HepG2 (cell line): ENCODE measurements at regions not wholly inside any gene's neighbourhood (a gene's known extent, or its start where the extent isn't known, plus 50 kb on each side); places are given as distances from the start of the nearest gene placed in this dataset.

Experiments
- ATAC-seq: fragments of 200-7000 bp; cut with Tn5 transposase; 3 replicates; pipeline ENCODE4 v1.9.1; 2020; ENCODE audit warnings: mild to moderate bottlenecking, moderate library complexity
- BruUV-seq: library from RNA; stranded (reverse); fragments of 400-500 nt; replicated peaks from 2 replicates; lab custom pipeline; 2021; lab: Mats Ljungman, UMichigan
- CTCF ChIA-PET: fragments of 300-600 bp; formaldehyde crosslinking; extraction: SDS; loops from one replicate; lab custom pipeline; 2021; ENCODE audit warnings: low total read pairs, inconsistent platforms, low intra/inter-chr PET ratio; lab: Yijun Ruan, JAX
- POLR2A ChIA-PET: fragments of 350-600 bp; sonication (Branson Sonifier 250); formaldehyde crosslinking; loops from one replicate; lab custom pipeline; 2020; ENCODE audit warnings: antibody characterized with exemption, inconsistent platforms; lab: Yijun Ruan, JAX
- DNase-seq: peaks from one replicate; pipeline ENCODE4 v3.0.0-alpha.2; 2015; ENCODE audit warnings: low spot score
- FAIRE-seq: peaks from 3 replicates; lab custom pipeline; 2011; peaks lifted over from hg19 to GRCh38; lab: Jason Lieb, UNC
- H2AFZ ChIP-seq: one replicate; pipeline ENCODE4 v1.6.1; 2011; ENCODE audit warnings: low read length, inconsistent platforms
- H3K27ac ChIP-seq: fragments of 300-600 bp; 3 replicates; pipeline ENCODE4 v1.8.0; 2011; ENCODE audit warnings: mixed run types, mild to moderate bottlenecking, mixed read lengths, low read length, inconsistent platforms; ENCODE audit not compliant: insufficient read depth; ENCODE audit errors: extremely low read length
- H3K27me3 ChIP-seq, 2 experiments: fragments of 200-600 bp in 1 of 2; 2 replicates in 1 of 2; 3 replicates in 1 of 2; pipeline versions ENCODE4 v1.6.0 to v1.8.0; 2011; ENCODE audit warnings: low read length in 2 of 2, mild to moderate bottlenecking in 2 of 2, moderate library complexity in 2 of 2, inconsistent platforms in 1 of 2; ENCODE audit not compliant: insufficient read depth in 2 of 2, control insufficient read depth in 1 of 2
- H3K36me3 ChIP-seq, 2 experiments: fragments of 200-600 bp in 1 of 2; replicated peaks in 1 of 2; 2 replicates in 1 of 2; 3 replicates in 1 of 2; pipeline versions ENCODE4 v1.5.1 to v1.8.0; 2011; ENCODE audit warnings: low read length in 2 of 2, inconsistent platforms in 1 of 2; ENCODE audit not compliant: insufficient read depth in 2 of 2, control insufficient read depth in 1 of 2
- H3K4me1 ChIP-seq: 2 replicates; pipeline ENCODE4 v1.5.1; 2012; ENCODE audit warnings: low read length, inconsistent platforms; ENCODE audit not compliant: insufficient read depth
- H3K4me2 ChIP-seq: 2 replicates; pipeline ENCODE4 v1.6.0; 2011; ENCODE audit warnings: low read depth, low read length, inconsistent platforms
- H3K4me3 ChIP-seq, 3 experiments: fragments of 200-600 bp in 1 of 3; sonication (generic), shearing (Covaris generic) in 1 of 3; replicated peaks in 1 of 3; 2 replicates each; pipeline ENCODE4 v1.5.1; 2011 to 2016; ENCODE audit warnings: low read length in 3 of 3, inconsistent platforms in 2 of 3, low read depth in 2 of 3, mild to moderate bottlenecking in 2 of 3, control low read depth in 1 of 3, mixed read lengths in 1 of 3; ENCODE audit not compliant: insufficient read depth in 1 of 3
- H3K79me2 ChIP-seq: one replicate; pipeline ENCODE4 v1.6.1; 2011; ENCODE audit warnings: low read length, inconsistent platforms; ENCODE audit not compliant: insufficient read depth
- H3K9ac ChIP-seq: 2 replicates; pipeline ENCODE4 v1.6.0; 2011; ENCODE audit warnings: mild to moderate bottlenecking, low read depth, low read length, inconsistent platforms; ENCODE audit not compliant: insufficient read depth
- H3K9me3 ChIP-seq: 2 replicates; pipeline ENCODE4 v1.5.1; 2012; ENCODE audit warnings: mild to moderate bottlenecking, low read length
- H4K20me1 ChIP-seq: 2 replicates; pipeline ENCODE4 v1.6.0; 2011; ENCODE audit warnings: inconsistent platforms, mild to moderate bottlenecking, low read length, moderate library complexity; ENCODE audit not compliant: insufficient read depth
- BRD4 ChIP-seq: sonication (generic); formaldehyde crosslinking; IDR thresholded peaks from 2 replicates; pipeline ENCODE4 v1.4.0; 2020; ENCODE audit warnings: missing genetic modification reagents
- EZH2 ChIP-seq: conservative IDR thresholded peaks from 2 replicates; pipeline ENCODE4 v1.6.1; 2012; ENCODE audit warnings: mild to moderate bottlenecking, low read depth, low read length, moderate library complexity
- GATAD1 ChIP-seq: IDR thresholded peaks from 2 replicates; pipeline ENCODE4 v1.6.1; 2016; ENCODE audit warnings: missing genetic modification reagents, missing compliant biosample characterization
- GATAD2A ChIP-seq: IDR thresholded peaks from 2 replicates; pipeline ENCODE4 v1.6.1; 2016
- HDAC6 ChIP-seq: fragments of 200-600 bp; sonication (generic); IDR thresholded peaks from 2 replicates; pipeline ENCODE4 v1.7.0; 2017; ENCODE audit warnings: mild to moderate bottlenecking, antibody characterized with exemption, low read length, low read depth
- KAT2B ChIP-seq: fragments of 150-350 bp; IDR thresholded peaks from 2 replicates; pipeline ENCODE4 v1.6.1; 2014; ENCODE audit warnings: low read depth, low read length, borderline replicate concordance
- KLF12 ChIP-seq: sonication (generic); formaldehyde crosslinking; IDR thresholded peaks from 2 replicates; pipeline ENCODE4 v1.4.0; 2020; ENCODE audit warnings: missing genetic modification reagents, borderline replicate concordance
- MXI1 ChIP-seq: IDR thresholded peaks from 3 replicates; pipeline ENCODE4 v1.6.1; 2012; ENCODE audit warnings: low read depth, low read length, inconsistent platforms, borderline replicate concordance
- NPAS2 ChIP-seq: sonication (generic); formaldehyde crosslinking; IDR thresholded peaks from 2 replicates; pipeline ENCODE4 v1.8.0; 2022; ENCODE audit warnings: mild to moderate bottlenecking, missing genetic modification reagents, borderline replicate concordance
- POGZ ChIP-seq: sonication (generic); formaldehyde crosslinking; IDR thresholded peaks from 2 replicates; pipeline ENCODE4 v1.4.0; 2020; ENCODE audit warnings: mild to moderate bottlenecking, missing genetic modification reagents
- SMYD3 ChIP-seq: sonication (generic); formaldehyde crosslinking; IDR thresholded peaks from 2 replicates; pipeline ENCODE4 v1.8.1; 2023; ENCODE audit warnings: mild to moderate bottlenecking, missing genetic modification reagents
- SNAI1 ChIP-seq: sonication (generic); formaldehyde crosslinking; IDR thresholded peaks from 2 replicates; pipeline ENCODE4 v1.5.0; 2020; ENCODE audit warnings: mild to moderate bottlenecking, missing genetic modification reagents, borderline replicate concordance
- TAF15 ChIP-seq: fragments of 200-400 bp; formaldehyde crosslinking; IDR thresholded peaks from one replicate; pipeline ENCODE4 v1.6.1; 2018; ENCODE audit warnings: mild to moderate bottlenecking, low read depth, low read length; ENCODE audit not compliant: poor library complexity, severe bottlenecking
- TP53 ChIP-seq: sonication (generic); formaldehyde crosslinking; conservative IDR thresholded peaks from 2 replicates; pipeline ENCODE4 v1.4.0; 2020; ENCODE audit warnings: missing genetic modification reagents
- ZFP36L1 ChIP-seq: sonication (generic); formaldehyde crosslinking; IDR thresholded peaks from 2 replicates; pipeline ENCODE4 v1.8.0; 2022; ENCODE audit warnings: mild to moderate bottlenecking, missing genetic modification reagents, moderate library complexity
- ZNF264 ChIP-seq: sonication (generic); formaldehyde crosslinking; IDR thresholded peaks from 2 replicates; pipeline ENCODE4 v1.4.0; 2020; ENCODE audit warnings: missing genetic modification reagents
- ZNF790 ChIP-seq: sonication (generic); formaldehyde crosslinking; IDR thresholded peaks from 2 replicates; pipeline ENCODE4 v1.8.0; 2022; ENCODE audit warnings: missing genetic modification reagents, mild to moderate bottlenecking, borderline replicate concordance
- ZSCAN20 ChIP-seq: sonication (generic); formaldehyde crosslinking; IDR thresholded peaks from 2 replicates; pipeline ENCODE4 v1.4.0; 2020; ENCODE audit warnings: missing genetic modification reagents, mild to moderate bottlenecking, borderline replicate concordance
- WGBS: methylation state at CpG from one replicate; pipeline ENCODE4 v1.1.6; 2017; ENCODE audit warnings: low lambda C conversion rate; 5-methylcytosine and 5-hydroxymethylcytosine counted together
- in situ Hi-C: cut with HindIII; loops from 2 replicates; pipeline ENCODE4 v1.10.0; 2017; ENCODE audit warnings: low pct_unique_long_range_greater_than_20kb; ENCODE audit not compliant: extremely low pct_ligation_motif_present
- intact Hi-C: fragments of 100-400 bp; cut with micrococcal nuclease; formaldehyde crosslinking; loops from one replicate; pipeline ENCODE4 v1.10.0; 2022; ENCODE audit not compliant: unreplicated experiment
- TF ChIP-seq, protein P1 (sequence below): sonication (generic); formaldehyde crosslinking; IDR thresholded peaks from 2 replicates; pipeline ENCODE4 v1.5.0; 2020; ENCODE audit warnings: mild to moderate bottlenecking, missing genetic modification reagents, borderline replicate concordance
- TF ChIP-seq, protein P2 (sequence below): sonication (generic); formaldehyde crosslinking; conservative IDR thresholded peaks from 2 replicates; pipeline ENCODE4 v1.4.0; 2020; ENCODE audit warnings: missing genetic modification reagents

DNA sequence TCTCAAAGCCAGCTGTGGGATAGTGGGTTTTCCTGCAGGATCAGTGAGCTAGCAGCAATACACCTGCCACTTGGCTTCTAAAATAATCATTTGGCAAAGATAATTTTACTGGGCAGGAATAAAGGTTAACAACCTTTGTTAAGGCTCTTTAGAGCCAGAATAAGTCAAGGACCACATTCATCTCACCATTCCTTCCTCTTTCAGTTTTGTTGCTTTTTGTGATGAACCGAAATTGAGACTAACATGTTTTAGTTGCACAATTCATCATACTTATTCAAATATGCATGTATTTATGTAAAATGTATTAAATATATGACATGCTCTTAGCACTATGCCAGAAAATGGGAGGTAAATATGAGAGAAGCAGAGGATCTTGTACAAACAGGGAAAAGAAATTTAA is 824.4 kb upstream of the TYRP1 start:
- ATAC-seq (no peak), FAIRE-seq (no peak), DNase-seq (no peak)
- Histone ChIP-seq H3K9ac (no peak overlapping the region), H3K36me3 (no peaks in the 10 kb centered on the region), H3K9me3 (peaks cover 49% of the 10 kb centered on the region), H4K20me1 (no peaks in the 10 kb centered on the region), H3K27ac (no peak overlapping the region), H2AFZ (no peak overlapping the region), H3K4me1 (no peaks in the 10 kb centered on the region), H3K4me3 (no peak overlapping the region), H3K27me3 (no peaks in the 10 kb centered on the region), H3K79me2 (no peaks in the 10 kb centered on the region), H3K4me2 (no peak overlapping the region)
- in situ Hi-C loops: no loop called here
- WGBS: 0% methylated on average over 1 of the region's 1 CpG
- TF ChIP-seq ZFP36L1 (no peak), TAF15 (no peak), SMYD3 (CRISPR knock-in tag) (no peak), POGZ (no peak), EZH2 (no peak), ZSCAN20 (CRISPR knock-in tag) (no peak), NPAS2 (CRISPR knock-in tag) (no peak), ZNF790 (CRISPR knock-in tag) (no peak), BRD4 (CRISPR knock-in tag) (no peak), TP53 (no peak), HDAC6 (no peak), MXI1 (no peak), GATAD1 (CRISPR knock-in tag) (no peak), SNAI1 (CRISPR knock-in tag) (no peak), GATAD2A (CRISPR knock-in tag) (no peak), KAT2B (no peak), KLF12 (CRISPR knock-in tag) (no peak), ZNF264 (CRISPR knock-in tag) (no peak)
- TF ChIP-seq, protein P1, sequence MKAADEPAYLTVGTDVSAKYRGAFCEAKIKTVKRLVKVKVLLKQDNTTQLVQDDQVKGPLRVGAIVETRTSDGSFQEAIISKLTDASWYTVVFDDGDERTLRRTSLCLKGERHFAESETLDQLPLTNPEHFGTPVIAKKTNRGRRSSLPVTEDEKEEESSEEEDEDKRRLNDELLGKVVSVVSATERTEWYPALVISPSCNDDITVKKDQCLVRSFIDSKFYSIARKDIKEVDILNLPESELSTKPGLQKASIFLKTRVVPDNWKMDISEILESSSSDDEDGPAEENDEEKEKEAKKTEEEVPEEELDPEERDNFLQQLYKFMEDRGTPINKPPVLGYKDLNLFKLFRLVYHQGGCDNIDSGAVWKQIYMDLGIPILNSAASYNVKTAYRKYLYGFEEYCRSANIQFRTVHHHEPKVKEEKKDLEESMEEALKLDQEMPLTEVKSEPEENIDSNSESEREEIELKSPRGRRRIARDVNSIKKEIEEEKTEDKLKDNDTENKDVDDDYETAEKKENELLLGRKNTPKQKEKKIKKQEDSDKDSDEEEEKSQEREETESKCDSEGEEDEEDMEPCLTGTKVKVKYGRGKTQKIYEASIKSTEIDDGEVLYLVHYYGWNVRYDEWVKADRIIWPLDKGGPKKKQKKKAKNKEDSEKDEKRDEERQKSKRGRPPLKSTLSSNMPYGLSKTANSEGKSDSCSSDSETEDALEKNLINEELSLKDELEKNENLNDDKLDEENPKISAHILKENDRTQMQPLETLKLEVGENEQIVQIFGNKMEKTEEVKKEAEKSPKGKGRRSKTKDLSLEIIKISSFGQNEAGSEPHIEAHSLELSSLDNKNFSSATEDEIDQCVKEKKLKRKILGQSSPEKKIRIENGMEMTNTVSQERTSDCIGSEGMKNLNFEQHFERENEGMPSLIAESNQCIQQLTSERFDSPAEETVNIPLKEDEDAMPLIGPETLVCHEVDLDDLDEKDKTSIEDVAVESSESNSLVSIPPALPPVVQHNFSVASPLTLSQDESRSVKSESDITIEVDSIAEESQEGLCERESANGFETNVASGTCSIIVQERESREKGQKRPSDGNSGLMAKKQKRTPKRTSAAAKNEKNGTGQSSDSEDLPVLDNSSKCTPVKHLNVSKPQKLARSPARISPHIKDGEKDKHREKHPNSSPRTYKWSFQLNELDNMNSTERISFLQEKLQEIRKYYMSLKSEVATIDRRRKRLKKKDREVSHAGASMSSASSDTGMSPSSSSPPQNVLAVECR (CRISPR knock-in tag): no peak
- TF ChIP-seq, protein P2, sequence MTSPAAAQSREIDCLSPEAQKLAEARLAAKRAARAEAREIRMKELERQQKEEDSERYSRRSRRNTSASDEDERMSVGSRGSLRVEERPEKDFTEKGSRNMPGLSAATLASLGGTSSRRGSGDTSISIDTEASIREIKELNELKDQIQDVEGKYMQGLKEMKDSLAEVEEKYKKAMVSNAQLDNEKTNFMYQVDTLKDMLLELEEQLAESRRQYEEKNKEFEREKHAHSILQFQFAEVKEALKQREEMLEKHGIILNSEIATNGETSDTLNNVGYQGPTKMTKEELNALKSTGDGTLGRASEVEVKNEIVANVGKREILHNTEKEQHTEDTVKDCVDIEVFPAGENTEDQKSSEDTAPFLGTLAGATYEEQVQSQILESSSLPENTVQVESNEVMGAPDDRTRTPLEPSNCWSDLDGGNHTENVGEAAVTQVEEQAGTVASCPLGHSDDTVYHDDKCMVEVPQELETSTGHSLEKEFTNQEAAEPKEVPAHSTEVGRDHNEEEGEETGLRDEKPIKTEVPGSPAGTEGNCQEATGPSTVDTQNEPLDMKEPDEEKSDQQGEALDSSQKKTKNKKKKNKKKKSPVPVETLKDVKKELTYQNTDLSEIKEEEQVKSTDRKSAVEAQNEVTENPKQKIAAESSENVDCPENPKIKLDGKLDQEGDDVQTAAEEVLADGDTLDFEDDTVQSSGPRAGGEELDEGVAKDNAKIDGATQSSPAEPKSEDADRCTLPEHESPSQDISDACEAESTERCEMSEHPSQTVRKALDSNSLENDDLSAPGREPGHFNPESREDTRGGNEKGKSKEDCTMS (CRISPR knock-in tag): no peak
- ChIA-PET CTCF (no interaction called here), POLR2A (no interaction called here)
- BruUV-seq: no TSS peak
- intact Hi-C loops: no loop called here
